Uterus (tissue), 2 donors: ENCODE measurements at regions not wholly inside any gene's neighbourhood (a gene's known extent, or its start where the extent isn't known, plus 50 kb on each side); places are given as distances from the start of the nearest gene placed in this dataset.

Experiments used
- POLR2A ChIP-seq, 2 donors: fragments of 450-650 bp; IDR thresholded peaks; one replicate each; pipeline ENCODE4 v1.6.1; 2016; ENCODE audit warnings: antibody characterized with exemption in 2 of 2, mild to moderate bottlenecking in 1 of 2, moderate library complexity in 1 of 2
- TF ChIP-seq, protein P1 (sequence below), 4 experiments: fragments of 200-600 bp in 2 of 4; fragments of 450-650 bp in 2 of 4; sonication (generic) in 2 of 4; IDR thresholded peaks; one replicate each; pipeline ENCODE4 v1.5.1; 2016 to 2019; ENCODE audit warnings: antibody characterized with exemption in 4 of 4, mild to moderate bottlenecking in 2 of 4, moderate library complexity in 1 of 4

DNA sequence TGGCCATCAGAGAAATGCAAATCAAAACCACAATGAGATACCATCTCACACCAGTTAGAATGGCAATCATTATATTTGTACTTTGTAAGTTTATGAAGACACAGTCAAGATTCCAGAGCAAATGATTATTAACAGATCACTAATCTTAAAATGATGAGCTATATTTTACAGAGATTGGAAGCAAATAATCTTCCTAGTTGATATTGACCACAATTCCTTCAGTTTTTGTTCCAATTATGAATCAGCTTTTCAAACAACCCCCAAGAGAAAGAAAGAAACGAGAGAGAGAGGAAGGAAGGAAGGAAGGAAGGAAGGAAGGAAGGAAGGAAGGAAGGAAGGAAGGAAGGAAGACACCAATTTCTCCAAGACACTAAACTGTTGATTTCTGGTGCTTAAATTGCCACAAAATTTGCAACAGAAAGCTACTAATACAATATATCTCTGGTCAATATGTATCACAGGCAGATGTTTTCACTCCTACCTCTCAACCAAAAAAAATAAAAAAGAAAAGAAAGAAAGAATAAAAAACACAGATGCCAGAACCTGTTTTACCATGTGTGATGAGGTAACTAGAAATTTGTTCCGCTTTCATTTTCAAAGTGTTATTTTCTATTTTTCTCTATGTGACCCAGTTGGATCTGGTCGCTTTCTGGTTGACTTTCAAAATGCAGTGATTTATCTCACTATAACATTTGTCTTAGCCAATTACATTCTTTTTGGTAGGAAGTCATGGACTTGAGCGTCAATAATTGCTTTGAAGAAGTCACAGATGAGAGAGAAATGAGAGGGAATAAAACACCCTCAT is 1609.6 kb downstream of the SI start:
- TF ChIP-seq POLR2A (IDR thresholded peaks at IDR 0.05), result no peak
- TF ChIP-seq, protein P1, sequence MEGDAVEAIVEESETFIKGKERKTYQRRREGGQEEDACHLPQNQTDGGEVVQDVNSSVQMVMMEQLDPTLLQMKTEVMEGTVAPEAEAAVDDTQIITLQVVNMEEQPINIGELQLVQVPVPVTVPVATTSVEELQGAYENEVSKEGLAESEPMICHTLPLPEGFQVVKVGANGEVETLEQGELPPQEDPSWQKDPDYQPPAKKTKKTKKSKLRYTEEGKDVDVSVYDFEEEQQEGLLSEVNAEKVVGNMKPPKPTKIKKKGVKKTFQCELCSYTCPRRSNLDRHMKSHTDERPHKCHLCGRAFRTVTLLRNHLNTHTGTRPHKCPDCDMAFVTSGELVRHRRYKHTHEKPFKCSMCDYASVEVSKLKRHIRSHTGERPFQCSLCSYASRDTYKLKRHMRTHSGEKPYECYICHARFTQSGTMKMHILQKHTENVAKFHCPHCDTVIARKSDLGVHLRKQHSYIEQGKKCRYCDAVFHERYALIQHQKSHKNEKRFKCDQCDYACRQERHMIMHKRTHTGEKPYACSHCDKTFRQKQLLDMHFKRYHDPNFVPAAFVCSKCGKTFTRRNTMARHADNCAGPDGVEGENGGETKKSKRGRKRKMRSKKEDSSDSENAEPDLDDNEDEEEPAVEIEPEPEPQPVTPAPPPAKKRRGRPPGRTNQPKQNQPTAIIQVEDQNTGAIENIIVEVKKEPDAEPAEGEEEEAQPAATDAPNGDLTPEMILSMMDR (IDR thresholded peaks at IDR 0.05), result no peak
